Smooth muscle cell (in vitro differentiated cells): ENCODE measurements at regions not wholly inside any gene's neighbourhood (a gene's known extent, or its start where the extent isn't known, plus 50 kb on each side); places are given as distances from the start of the nearest gene placed in this dataset.

Experiments
- DNase-seq: peaks from one replicate; lab custom pipeline; 2025; ENCODE audit not compliant: unreplicated experiment; lab: John Stamatoyannopoulos, UW
- H2AFZ ChIP-seq: fragments of 200-600 bp; sonication (generic); 2 replicates; pipeline ENCODE4 v1.6.0; 2016; ENCODE audit warnings: antibody characterized with exemption, low read depth, mild to moderate bottlenecking
- H3F3A ChIP-seq: fragments of 200-600 bp; sonication (generic); 2 replicates; pipeline ENCODE4 v1.6.0; 2017; ENCODE audit warnings: antibody characterized with exemption, low read depth
- H3K27ac ChIP-seq: fragments of 200-600 bp; sonication (generic); 2 replicates; pipeline ENCODE4 v1.5.1; 2016; ENCODE audit warnings: low read depth, mild to moderate bottlenecking
- H3K27me3 ChIP-seq: fragments of 200-600 bp; sonication (generic); 2 replicates; pipeline ENCODE4 v1.6.1; 2016; ENCODE audit warnings: low read depth, mild to moderate bottlenecking
- H3K36me3 ChIP-seq: fragments of 200-600 bp; sonication (generic); 2 replicates; pipeline ENCODE4 v1.5.1; 2016; ENCODE audit warnings: low read depth
- H3K4me1 ChIP-seq: fragments of 200-600 bp; sonication (generic); 2 replicates; pipeline ENCODE4 v1.5.1; 2016; ENCODE audit warnings: low read depth
- H3K4me2 ChIP-seq: fragments of 200-600 bp; sonication (generic); 2 replicates; pipeline ENCODE4 v1.6.0; 2016; ENCODE audit warnings: mild to moderate bottlenecking
- H3K4me3 ChIP-seq: fragments of 200-600 bp; sonication (generic); 2 replicates; pipeline ENCODE4 v1.5.1; 2016; ENCODE audit warnings: mild to moderate bottlenecking
- H3K79me2 ChIP-seq: fragments of 200-600 bp; sonication (generic); 2 replicates; pipeline ENCODE4 v1.6.0; 2016; ENCODE audit warnings: low read depth, mild to moderate bottlenecking
- H3K9ac ChIP-seq: fragments of 200-600 bp; sonication (generic); 2 replicates; pipeline ENCODE4 v1.6.0; 2016; ENCODE audit warnings: low read depth
- H3K9me3 ChIP-seq: fragments of 200-600 bp; sonication (generic); replicated peaks from 2 replicates; pipeline ENCODE4 v1.5.1; 2016; ENCODE audit warnings: low read depth
- H4K20me1 ChIP-seq: fragments of 200-600 bp; sonication (generic); 2 replicates; pipeline ENCODE4 v1.6.0; 2016; ENCODE audit warnings: low read depth
- CTCF ChIP-seq: fragments of 200-600 bp; sonication (generic); IDR thresholded peaks from 2 replicates; pipeline ENCODE4 v1.5.1; 2017; ENCODE audit warnings: borderline replicate concordance, mild to moderate bottlenecking, antibody characterized with exemption; ENCODE audit not compliant: insufficient read depth, poor library complexity, severe bottlenecking
- WGBS: methylation state at CpG from one replicate; pipeline ENCODE4 v1.1.7; 2016; ENCODE audit warnings: low lambda C conversion rate; 5-methylcytosine and 5-hydroxymethylcytosine counted together

- Histone ChIP-seq H4K20me1 (no peaks in the 10 kb centered on the region), H3K79me2 (no peaks in the 10 kb centered on the region), H3K27ac (no peak overlapping the region), H3K27me3 (no peaks in the 10 kb centered on the region), H3K9me3 (no peaks in the 10 kb centered on the region), H3K4me2 (no peak overlapping the region), H3K4me1 (no peaks in the 10 kb centered on the region), H3K4me3 (no peak overlapping the region), H3F3A (no peaks in the 10 kb centered on the region), H3K36me3 (no peaks in the 10 kb centered on the region), H2AFZ (no peak overlapping the region), H3K9ac (no peak overlapping the region)
- 90% methylated on average over 6 of the region's 6 CpGs for WGBS
- no peak for DNase-seq
- no peak for TF ChIP-seq CTCF
Measured at GRCh38 chr14:66421990-66422946, 63.9 kb upstream of the CCDC196 start.

- Histone ChIP-seq H3K27ac (no peak overlapping the region), H3K4me2 (no peak overlapping the region), H3F3A (no peaks in the 10 kb centered on the region), H3K4me1 (no peaks in the 10 kb centered on the region), H3K4me3 (no peak overlapping the region), H3K9ac (no peak overlapping the region), H3K79me2 (no peaks in the 10 kb centered on the region), H2AFZ (no peak overlapping the region), H3K27me3 (no peaks in the 10 kb centered on the region), H4K20me1 (no peaks in the 10 kb centered on the region), H3K36me3 (no peaks in the 10 kb centered on the region), H3K9me3 (no peaks in the 10 kb centered on the region)
- TF ChIP-seq CTCF, result no peak
- no peak for DNase-seq
- 88% methylated on average over 5 of the region's 5 CpGs for WGBS
Measured at GRCh38 chr14:66425402-66425801, 60.8 kb upstream of the CCDC196 start.

GRCh38 chr14:66426451-66426850 is 59.7 kb upstream of the CCDC196 start:
- Histone ChIP-seq H3K27me3 (no peaks in the 10 kb centered on the region), H3K9ac (no peak overlapping the region), H3K27ac (no peak overlapping the region), H3K36me3 (no peaks in the 10 kb centered on the region), H4K20me1 (no peaks in the 10 kb centered on the region), H3K4me1 (no peaks in the 10 kb centered on the region), H2AFZ (no peak overlapping the region), H3K9me3 (no peaks in the 10 kb centered on the region), H3K4me2 (no peak overlapping the region), H3F3A (no peaks in the 10 kb centered on the region), H3K4me3 (no peak overlapping the region), H3K79me2 (no peaks in the 10 kb centered on the region)
- no peak for TF ChIP-seq CTCF
- WGBS, result 82% methylated on average over 2 of the region's 2 CpGs
- no peak for DNase-seq

GRCh38 chr14:66432334-66432733 is 53.8 kb upstream of the CCDC196 start:
- no peaks in the 10 kb centered on the region for H3K27me3 ChIP-seq
- no peak for DNase-seq
- H3K79me2 ChIP-seq, result no peaks in the 10 kb centered on the region
- H2AFZ ChIP-seq, result no peak overlapping the region
- H3K36me3 ChIP-seq, result no peaks in the 10 kb centered on the region
- H3K9ac ChIP-seq, result no peak overlapping the region
- H3K4me2 ChIP-seq, result no peak overlapping the region
- no peaks in the 10 kb centered on the region for H3F3A ChIP-seq
- H3K4me3 ChIP-seq, result no peak overlapping the region
- H3K4me1 ChIP-seq, result no peaks in the 10 kb centered on the region
- 90% methylated on average over 1 of the region's 1 CpG for WGBS
- TF ChIP-seq CTCF, result no peak
- no peak overlapping the region for H3K27ac ChIP-seq
- no peaks in the 10 kb centered on the region for H3K9me3 ChIP-seq
- H4K20me1 ChIP-seq, result no peaks in the 10 kb centered on the region
